Heart left ventricle (tissue), 13 donors: ENCODE measurements at regions not wholly inside any gene's neighbourhood (a gene's known extent, or its start where the extent isn't known, plus 50 kb on each side); places are given as distances from the start of the nearest gene placed in this dataset.

Experiments used
- POLR2A ChIP-seq, 2 donors: fragments of 450-650 bp; IDR thresholded peaks; one replicate each; pipeline ENCODE4 v1.6.1; 2017; ENCODE audit warnings: antibody characterized with exemption in 2 of 2, mild to moderate bottlenecking in 2 of 2, moderate library complexity in 2 of 2
- TF ChIP-seq, protein P1 (sequence below), 12 donors: fragments of 200-600 bp; sonication (generic) in 4 of 12; IDR thresholded peaks; one replicate each; pipeline versions ENCODE4 v1.5.0 to v1.8.0; 2018 to 2022; ENCODE audit warnings: antibody characterized with exemption in 12 of 12, mild to moderate bottlenecking in 5 of 12
- donor health status: ischemic (EF 13 %, LVEDD 7.1; RV severe dilation, severe dysfunction).
- donor health status: DM: no; HTN: yes; CAD: no.
- donor health status: DM: no; HTN: no; CAD: no.
- donor health status: ischemic (EF 25% LVEDD 6.9; RV normal size, moderate dysfunction).
- donor health status: ischemic (EF 25% LVEDD 5.7; RV mildly dilated, moderate dysfunction).
- donor health status: ischemic (EF 35%, LVEDD 5.7; RV mildly dilated, moderate dysfunction).
- donor health status: nonischemic (EF 11% LVEDD 7.7; RV severe dilation, severe dysfunction).
- donor health status: DM: yes; HTN: yes; CAD: no.
- donor health status: PGD.
- donor health status: ischemic (EF 29% LVEDD 5.4; RV normal size, mild dysfunction).
- donor health status: nonischemic (EF 23%, LVEDD 6.1; RV moderate dilation, normal function).

DNA sequence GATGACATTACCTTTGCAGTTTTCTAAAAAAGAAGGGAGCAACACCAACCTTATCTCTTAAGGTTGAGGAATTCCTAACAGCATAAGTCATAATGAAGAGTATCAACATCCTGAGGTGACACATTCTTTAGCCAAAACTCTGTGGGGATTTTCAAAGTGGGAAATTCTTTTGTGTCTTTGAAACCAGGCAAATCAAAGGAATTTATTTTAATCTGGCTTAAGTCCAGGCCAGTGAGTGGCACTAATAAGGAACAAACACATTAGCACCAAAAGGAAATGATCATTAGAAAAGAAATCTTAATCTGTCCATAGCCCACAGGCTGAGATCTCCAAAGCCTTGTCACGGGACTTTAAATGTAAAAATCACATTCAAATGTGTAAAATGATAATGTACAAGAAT lies 110.1 kb downstream of the LARP7 start:
- TF ChIP-seq, protein P1, sequence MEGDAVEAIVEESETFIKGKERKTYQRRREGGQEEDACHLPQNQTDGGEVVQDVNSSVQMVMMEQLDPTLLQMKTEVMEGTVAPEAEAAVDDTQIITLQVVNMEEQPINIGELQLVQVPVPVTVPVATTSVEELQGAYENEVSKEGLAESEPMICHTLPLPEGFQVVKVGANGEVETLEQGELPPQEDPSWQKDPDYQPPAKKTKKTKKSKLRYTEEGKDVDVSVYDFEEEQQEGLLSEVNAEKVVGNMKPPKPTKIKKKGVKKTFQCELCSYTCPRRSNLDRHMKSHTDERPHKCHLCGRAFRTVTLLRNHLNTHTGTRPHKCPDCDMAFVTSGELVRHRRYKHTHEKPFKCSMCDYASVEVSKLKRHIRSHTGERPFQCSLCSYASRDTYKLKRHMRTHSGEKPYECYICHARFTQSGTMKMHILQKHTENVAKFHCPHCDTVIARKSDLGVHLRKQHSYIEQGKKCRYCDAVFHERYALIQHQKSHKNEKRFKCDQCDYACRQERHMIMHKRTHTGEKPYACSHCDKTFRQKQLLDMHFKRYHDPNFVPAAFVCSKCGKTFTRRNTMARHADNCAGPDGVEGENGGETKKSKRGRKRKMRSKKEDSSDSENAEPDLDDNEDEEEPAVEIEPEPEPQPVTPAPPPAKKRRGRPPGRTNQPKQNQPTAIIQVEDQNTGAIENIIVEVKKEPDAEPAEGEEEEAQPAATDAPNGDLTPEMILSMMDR (IDR thresholded peaks at IDR 0.05), result no peak
- no peak for TF ChIP-seq POLR2A (IDR thresholded peaks at IDR 0.05)
